Fibroblast of upper back skin (primary cell): ENCODE measurements at regions not wholly inside any gene's neighbourhood (a gene's known extent, or its start where the extent isn't known, plus 50 kb on each side); places are given as distances from the start of the nearest gene placed in this dataset.
"Not testable (repeated sequence)": the region's sequence is repeated elsewhere in the genome, so short reads cannot be mapped to it uniquely, and the experiment has no call there.

Experiments
- DNase-seq: peaks from one replicate; pipeline ENCODE4 v3.0.0-alpha.2; 2013

DNA sequence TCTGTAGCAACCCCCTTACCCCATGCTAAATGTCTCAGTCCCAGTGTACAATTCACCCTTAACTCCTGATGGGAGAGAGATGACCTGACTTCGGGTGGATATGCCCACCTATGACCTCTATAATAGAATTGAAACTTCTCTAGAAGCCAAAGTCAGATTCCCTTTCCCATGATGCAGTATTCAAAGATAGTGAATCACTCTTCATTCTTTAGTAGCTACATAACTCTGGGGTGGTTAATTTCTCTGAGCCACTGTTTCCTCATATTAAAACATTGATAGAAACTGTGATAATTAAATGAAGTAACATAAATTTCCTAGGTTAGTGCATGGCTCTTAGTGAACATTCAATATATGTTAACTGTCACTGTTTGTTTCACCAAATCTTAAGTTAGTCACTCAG, 500.4 kb downstream of the COL12A1 start:
- peak; percentile 17 for DNase-seq

DNA sequence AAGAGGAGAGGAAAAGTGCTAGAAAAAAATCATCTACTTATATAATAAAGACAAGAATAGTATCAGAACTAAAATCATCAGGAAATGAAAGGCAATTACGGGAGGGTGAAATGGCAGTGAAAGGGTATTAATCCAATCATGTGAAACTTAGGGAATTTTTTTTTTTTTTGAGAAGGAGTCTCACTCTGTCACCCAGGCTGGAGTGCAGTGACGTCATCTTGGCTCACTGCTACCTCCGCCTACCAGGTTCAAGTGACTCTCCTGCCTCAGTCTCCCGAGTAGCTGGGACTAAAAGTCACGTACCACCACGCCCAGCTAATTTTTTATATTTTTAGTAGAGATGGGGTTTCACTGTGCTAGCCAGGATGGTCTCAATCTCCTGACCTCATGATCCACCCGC, 501.3 kb downstream of the COL12A1 start:
- not testable (repeated sequence) for DNase-seq

DNA sequence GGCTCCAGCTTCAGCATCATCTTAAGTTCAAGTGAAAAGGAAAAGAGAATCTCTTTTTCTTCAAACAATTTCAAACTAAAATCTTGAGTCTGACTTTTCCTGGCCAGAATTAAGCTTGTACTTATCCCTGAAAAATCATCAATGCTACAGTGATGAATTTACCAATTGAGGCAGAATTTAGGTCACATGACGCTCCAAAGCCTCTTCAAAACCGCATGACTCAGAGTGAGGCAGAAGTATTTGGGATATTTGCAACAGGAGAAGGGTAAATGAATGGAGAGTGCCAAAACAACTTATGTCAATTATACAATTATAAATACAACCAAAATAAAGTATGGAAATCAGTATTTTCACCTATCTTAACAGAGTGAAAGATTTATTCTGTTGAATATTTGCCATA, 515.5 kb downstream of the COL12A1 start:
- DNase-seq, result peak; percentile 24

DNA sequence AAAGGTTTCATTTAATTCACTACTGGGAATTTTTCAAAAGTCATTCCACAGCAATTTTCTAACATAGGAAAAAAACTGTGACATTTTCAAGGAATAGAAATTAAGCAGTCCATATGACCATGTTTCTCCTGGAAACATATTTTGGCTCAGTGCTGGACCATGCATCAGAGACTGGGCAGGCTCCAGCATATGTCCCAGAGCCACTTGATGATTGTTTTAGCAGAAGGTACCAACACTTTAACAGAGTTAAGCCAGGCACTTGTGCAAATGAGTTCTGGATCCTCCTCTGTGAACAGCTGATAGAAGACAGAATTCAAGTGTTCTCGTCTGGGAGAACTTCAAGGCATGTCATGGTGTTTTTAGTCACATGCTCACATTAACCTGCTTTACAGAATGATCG, 516.3 kb downstream of the COL12A1 start:
- no peak for DNase-seq

DNA sequence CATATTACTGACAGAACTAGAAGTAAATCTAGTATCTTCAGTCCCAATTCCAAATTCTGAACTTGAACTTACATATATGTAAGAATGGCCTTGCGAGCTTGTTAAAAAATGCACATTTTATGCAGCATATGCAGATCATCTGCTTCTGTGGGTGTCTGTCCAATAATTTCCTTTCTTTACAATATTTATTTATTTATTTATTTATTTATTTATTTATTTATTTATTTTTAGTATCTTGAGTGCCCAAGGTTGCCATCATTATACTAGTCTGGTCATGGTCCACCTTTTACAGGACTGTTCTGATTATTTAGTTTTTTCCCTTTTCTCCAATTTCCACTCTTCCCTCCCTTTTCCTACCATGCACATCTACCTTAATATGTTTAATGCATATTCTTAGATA, 528.4 kb downstream of the COL12A1 start:
- no peak for DNase-seq

DNA sequence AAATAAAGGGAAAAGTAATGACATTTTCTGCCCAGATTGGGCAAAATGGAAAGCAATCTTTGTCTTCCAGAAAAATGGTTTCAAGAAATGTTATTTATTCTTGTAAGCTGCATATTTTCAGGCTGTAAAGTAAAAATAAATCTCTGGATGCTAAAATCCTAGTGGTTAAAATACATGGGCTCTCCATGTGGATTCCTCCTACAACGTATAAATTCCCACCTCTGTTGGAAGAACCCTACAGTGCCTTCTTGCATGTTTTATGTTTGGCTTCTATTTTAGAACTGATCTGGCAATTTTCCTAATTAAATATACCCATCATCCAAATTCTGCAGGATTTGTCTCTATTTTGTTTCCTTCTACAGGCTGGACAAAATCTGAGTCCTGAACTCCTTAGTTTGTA, 528.9 kb downstream of the COL12A1 start:
- DNase-seq, result no peak

DNA sequence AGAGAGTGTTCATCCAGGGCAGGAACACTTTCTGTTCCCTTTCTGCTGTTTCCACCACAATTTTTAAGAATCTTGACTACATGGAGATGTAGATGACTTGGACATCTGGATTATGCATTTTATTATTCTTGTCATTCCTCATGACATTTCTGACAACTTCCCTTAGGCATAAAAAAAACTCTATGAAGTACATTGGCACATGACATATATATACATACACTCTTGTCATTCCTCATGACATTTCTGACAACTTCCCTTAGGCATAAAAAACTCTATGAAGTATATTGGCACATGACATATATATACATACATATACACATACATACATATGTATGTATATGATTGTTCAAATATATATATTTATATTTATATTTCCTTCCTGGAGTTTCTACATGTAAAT, 531.5 kb downstream of the COL12A1 start:
- DNase-seq, result no peak

DNA sequence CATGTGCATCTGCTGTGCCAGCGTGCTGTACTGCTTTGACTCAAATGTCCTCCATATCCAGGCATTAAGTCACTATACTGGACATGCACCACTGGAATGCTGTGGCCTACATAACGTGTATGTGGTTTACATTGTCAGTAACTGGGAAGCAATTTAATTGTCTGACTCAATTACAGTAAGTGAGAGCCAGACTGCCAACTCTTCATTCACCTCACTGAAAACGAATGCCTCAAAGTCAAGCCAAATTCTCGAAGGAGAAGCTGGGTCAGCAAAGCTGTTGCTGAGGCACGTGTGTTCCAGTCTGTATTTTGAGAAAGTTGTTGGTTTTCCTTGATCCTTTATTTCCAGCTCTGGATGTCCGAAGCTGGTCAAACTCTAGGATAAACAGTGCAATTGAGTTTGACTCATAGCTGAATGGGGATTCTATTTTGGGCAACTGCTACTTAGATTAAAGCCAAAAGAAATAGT, 534.3 kb downstream of the COL12A1 start:
- DNase-seq, result peak; percentile 99

DNA sequence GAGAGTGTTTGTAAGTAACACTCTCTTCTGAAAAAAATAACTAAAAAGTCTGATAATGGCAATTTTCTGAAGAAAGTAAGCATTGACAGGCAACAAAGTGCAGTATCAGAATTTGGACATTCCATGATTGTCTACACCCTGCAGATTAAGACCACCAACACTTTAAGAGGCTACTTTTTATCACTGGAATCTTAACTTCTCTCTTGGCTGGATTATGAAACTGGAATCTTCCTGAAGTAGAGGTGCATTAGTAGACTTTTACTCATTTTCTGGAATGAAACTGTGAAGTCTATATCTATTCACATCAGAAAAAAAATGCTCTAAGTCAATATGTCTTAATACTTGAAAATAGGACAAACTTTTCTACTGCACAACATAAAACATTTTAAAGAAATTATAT, 547.5 kb downstream of the COL12A1 start:
- DNase-seq, result peak; percentile 68

DNA sequence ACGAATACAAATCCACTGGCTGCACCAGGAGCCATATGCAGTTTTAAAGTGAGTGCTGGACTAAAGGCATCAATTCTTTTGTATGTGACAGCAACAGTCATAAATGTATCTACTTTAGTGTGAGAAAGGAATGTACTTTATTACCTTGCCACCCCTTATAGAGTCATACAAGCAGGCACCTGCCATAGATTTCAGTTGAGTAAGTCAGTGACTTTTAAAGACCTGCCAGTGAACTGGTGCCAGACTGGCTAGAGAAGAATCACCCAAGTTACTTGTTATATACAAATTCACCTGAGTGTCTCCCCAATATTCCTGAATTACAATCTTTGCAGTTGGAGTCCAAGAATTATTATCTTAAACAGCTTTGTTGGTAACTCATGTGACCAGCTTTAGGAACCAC, 547.9 kb downstream of the COL12A1 start:
- no peak for DNase-seq

DNA sequence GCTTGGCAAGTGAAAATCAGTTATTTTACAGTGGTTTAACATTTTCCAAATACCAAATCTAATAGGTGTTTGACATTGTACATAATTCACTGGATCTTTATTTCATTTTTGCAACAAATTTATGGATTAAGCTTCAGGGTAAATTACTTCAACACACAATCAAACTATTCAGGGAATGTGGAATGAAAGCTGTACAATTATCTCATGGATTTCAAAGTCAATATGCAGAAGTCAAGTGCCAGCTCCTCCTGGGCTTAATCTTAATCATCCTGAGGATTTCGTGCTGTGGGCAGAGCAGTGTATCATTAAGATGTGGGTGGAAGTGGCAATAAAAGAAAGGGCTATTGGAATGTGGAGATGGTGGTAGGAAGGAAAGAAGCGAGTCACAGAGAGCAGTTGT, 548.8 kb downstream of the COL12A1 start:
- peak; percentile 80 for DNase-seq

DNA sequence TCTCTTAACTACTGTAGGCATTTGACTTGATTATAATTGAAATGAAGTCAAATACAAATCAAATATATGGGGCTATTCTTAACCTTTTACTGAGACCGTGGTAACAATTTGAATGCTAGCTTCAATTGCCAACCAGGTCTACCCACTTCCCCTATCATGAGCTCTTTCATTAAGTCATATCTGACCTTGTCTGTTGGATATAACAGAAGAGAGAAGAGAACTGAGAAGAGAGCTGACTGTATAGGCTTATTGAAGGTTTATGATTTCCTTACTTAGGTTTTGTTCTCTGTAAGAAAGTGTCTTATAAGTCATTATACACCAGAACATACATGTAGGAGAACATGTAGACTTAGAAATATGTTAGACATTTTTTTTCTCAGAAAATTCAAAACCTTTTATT, 549.4 kb downstream of the COL12A1 start:
- no peak for DNase-seq

DNA sequence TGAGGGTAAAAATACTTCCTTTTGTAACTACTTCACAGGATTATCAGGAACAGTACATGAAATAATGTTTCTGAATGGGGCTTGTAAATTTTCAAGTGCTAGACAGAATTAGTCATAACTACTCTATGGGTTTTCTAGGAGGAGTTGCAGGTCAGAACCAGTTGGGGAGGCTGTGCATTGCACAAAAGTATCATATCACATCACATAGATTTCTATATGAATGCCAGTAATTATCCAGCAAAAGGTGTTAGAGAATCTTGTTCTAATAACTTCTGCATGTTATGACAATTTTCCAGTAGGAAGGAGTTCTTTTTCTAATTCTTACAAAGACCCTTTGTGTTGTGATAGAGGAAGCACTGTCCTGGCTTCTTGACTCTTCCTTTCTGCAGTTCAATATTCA, 551.6 kb downstream of the COL12A1 start:
- DNase-seq, result peak; percentile 34

DNA sequence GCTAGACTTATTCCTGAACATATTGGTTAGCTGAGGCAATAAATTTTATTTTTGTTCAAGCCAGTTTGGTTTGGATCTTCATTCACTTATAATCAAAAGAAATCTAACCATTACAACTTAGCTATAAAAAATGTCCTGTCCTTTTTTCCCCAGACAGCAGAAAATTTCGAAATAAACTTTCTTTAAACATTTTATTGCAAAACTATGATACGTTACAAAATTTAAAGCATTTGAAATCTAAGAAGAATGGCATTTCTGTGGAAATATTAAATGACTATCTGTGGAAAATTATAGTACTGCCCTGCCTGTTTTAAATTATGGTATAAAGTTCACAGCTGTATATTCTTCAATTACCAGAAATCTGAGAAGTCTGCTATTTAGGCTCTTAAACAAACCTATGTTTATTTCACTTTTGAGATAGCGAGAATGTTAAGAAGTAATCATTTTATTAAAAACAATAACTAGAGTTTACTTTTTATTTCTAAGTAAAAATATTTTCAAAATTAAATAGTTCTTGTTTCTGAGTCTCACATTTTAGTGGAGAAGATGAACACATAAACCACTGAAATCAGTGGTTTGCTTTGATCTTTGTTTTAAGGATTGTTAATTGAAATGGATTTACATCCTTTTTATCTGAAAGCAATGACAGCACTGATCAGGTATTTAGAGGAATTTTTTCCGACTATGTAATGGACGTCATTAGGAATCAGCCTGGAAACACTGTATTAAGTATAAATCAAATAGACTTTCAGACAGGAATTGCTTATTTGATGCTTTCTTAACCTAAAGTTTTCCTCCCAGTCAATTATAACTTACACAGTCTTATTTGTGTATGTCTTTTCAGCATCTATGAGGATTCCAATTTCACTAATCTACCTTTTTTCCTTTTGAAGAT, 553.7 kb downstream of the COL12A1 start:
- DNase-seq, result peak; percentile 79

DNA sequence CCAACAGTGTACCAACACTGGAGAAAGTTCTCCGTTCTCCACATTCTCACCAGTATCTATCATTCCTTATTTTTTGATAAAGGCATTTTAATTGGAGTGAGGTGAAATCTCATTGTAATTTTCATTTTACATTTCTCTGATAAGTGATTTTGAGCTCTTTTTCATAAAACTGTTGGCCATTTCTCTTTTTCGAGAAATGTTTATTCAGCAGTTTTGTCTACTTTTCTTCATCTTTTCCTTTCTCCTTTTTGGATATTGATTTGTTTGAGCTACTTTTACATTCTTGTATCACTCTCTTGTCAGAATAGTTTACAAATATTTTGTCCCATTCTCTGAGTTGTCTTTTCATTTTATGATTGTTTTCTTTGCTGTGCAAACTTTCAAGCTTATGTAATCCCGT, 555.2 kb downstream of the COL12A1 start:
- DNase-seq, result no peak

DNA sequence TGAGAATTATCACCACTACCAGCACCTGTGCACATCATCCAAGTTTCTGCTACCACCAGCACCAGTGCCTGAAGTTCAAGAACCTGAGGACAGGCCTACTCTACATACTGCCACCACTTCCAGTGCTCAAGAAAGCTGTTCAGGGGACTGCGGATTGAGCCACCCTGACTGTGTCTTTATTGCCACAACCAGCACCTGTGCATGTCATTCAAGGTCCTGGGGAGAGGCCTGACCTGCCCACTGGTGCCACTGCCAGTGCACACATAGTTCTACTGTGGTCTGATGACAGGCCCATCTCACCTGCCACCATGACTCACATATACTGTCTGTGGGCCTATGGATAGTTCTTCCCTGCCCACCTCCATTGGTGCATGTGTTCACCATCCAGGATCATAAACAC, 559.4 kb downstream of the COL12A1 start:
- DNase-seq, result no peak

DNA sequence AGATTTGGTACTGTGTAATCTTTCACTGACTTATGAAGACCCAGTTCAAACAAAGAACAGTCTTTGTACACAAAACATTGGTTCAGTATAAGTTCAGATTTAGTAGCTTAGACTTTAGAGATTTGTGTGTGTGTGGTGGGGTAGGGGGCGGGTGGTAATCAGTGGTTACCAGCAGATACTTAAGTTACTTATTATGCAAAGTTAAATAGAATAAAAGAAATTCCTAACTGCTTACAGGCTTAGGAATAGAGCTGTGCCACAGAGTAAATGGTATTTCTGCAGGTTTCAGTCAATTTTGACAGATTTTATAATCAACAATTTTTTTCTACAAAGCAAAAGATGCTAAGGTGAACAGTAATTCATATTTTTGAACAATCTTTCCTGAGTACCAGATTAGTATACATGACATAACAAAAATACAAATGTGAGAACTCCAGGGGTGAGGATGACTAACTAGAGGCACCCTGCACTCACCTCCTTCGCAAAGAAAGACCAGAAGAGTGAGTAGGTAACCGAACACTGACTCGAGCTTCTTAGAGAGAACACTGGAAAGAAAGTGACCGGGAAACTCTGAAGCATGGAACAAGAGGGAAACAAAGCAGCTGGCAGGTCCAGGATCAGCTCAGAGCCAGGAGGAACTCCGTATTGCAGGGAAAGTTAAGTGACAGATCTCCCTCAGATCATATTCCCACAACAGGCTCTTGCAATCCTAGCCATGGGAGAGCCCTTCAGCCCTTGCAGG, 560.6 kb downstream of the COL12A1 start:
- DNase-seq, result no peak

DNA sequence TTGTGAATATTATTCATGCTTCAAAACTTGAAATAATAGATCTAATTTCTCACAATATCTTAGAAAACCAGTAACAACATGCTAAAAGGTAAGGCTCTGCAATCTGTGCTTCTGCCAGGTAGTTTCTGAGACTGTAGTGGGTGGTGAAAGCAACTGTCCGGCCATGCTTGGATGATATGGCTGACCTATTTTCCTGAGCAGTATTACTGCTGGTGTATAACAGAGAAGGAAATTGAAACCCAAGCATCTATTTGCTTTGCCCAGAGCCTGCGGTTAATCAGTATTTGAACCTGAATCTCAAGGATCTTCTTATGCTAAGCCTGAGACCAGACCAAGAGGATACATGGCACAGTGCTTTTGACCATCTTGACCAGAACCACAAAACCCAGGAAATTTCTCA, 563.8 kb downstream of the COL12A1 start:
- DNase-seq, result no peak

DNA sequence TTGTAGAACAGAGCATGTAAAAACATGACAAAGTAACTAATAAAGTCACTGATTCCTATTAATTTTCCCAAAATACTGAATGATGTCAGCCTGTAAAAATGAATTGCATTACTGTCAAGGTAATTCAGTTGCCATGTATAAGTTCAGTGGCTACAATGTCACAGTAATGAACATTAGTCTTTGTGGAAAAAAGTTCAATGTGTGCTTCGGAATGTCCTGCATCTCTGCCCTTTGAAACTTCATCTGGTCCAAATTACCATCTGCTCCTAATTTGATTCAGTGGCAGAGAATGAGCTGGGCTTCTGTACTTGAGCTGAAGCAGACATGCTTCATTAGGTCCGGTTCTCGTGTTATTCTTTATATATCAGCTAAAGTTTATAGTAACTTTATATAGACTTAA, 567.4 kb downstream of the COL12A1 start:
- DNase-seq, result peak; percentile 75

DNA sequence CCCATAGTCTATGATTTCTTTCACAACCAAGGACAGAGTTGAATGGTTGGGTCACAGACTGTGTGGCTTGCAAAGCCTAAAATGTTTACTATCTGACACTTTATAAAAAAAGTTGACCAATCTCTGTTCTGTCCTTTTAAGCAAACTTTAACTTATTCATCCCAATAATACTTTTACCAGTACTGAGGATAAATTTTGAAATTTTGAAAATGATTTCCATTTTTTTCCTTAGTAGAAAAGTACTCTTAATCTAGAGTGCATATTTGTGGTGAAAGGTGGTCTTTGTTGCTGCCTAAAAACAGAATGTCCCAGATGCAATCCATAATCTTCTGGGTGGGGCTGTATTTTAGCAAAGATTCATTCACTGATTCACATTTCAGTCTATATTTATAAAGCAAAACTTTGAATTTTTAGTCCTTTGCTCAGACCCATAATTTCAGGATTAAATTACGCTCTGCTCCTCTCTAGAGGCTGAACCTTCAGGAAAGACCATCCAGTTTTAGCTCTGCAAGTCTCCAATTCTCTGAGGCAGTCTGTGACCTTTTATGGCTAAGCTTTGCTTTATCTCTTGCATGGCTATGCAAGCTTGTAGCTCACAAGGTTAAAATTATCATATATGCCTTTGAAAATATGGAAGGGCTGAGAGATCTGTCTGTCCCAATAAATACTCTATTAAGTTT, 573.5 kb downstream of the COL12A1 start:
- DNase-seq, result no peak

DNA sequence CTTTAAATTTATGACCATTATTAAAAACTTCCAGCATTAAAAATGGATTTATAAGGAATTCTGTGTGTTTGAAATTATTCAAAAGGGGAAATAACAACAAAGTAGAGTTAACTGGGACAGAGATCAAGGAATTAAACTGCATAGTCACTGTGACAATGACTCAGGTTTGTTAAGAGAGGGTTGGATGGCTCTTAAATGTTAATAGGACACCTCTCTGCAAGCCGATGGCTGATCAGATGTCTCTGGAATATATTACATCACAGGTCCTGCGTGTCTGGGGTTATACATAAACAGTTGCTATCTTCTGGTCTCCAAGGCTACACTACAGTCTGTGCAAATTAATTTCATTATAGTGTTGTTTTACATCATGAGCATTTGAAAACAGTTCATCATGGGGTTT, 574.3 kb downstream of the COL12A1 start:
- DNase-seq, result no peak

DNA sequence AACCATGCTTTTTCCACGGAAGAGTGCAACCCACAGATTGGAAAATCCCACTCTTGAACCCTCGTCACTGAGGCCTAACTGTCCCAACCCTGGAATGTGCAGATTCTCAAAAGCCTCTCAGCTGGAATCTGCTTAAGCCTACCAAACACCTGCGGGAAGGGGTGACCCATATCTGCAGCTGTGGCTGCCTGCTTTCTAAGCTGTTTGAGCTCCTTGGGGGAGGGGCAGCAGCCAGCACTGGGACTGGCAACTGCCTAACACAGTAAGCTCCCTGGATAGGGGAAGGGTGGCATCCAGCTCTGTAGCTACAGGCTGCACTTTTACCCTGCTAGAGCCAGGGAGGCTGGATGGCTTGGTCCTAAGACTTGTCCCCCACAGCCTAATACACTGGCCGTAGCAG, 579.6 kb downstream of the COL12A1 start:
- DNase-seq, result no peak

DNA sequence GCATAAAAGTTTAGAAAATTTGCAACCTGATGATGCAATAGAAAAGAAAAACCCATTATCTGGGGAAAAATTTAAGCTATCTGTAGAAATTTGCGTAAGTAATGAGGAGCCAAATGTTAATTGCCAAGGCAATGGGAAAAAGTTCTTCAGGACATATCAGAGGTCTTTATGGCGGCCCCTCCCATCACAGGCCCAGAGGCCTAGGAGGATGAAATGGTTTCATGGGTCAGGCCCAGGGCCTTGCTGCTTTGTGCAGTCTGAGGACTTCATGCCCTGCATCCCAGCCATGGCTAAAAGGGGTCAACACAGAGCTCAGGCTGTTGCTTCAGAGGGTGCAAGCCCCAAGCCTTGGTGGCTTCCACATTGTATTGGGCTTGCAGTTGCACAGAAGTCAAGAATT, 582.8 kb downstream of the COL12A1 start:
- DNase-seq, result no peak

DNA sequence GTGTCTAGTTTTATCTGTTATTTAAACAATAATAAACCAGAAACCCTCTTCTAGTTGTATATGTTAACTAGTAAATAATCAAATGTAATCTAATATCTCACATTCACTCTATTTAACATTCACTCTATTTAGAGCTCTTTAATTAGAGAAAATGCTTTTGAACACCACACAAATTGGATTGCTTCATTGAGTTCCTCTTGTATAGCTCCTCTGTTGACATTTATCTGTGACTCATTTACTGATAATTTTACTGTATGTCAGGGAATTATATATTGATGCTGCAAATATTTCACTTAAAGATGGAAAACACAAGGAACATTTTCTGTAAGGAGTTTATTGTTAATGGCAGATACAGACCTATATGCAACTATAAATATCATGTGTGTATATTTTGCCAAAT, 594.6 kb downstream of the COL12A1 start:
- no peak for DNase-seq
